Calu3 (cell line): ENCODE measurements at regions not wholly inside any gene's neighbourhood (a gene's known extent, or its start where the extent isn't known, plus 50 kb on each side); places are given as distances from the start of the nearest gene placed in this dataset.

Source experiments
- BruUV-seq: library from RNA; stranded (reverse); fragments of 400-500 nt; replicated peaks from 2 replicates; lab custom pipeline; 2021; lab: Mats Ljungman, UMichigan
- CTCF ChIA-PET: fragments of 300-600 bp; sonication (Branson Sonifier 250); formaldehyde crosslinking; loops from one replicate; lab custom pipeline; 2022; ENCODE audit warnings: antibody characterized with exemption; lab: Charles Lee
- DNase-seq: peaks from one replicate; pipeline ENCODE4 v3.0.0; 2022
- H3K27ac Mint-ChIP-seq: one replicate; pipeline ENCODE4 v1.8.0; 2022; ENCODE audit warnings: mixed read lengths; ENCODE audit not compliant: unreplicated experiment
- H3K27me3 Mint-ChIP-seq: one replicate; pipeline ENCODE4 v1.8.0; 2022; ENCODE audit warnings: mixed read lengths; ENCODE audit not compliant: unreplicated experiment
- H3K36me3 Mint-ChIP-seq: one replicate; pipeline ENCODE4 v1.8.0; 2022; ENCODE audit warnings: mild to moderate bottlenecking, moderate library complexity, mixed read lengths; ENCODE audit not compliant: insufficient read depth, unreplicated experiment
- H3K4me1 Mint-ChIP-seq: one replicate; pipeline ENCODE4 v1.8.0; 2022; ENCODE audit warnings: mild to moderate bottlenecking, low read depth, mixed read lengths; ENCODE audit not compliant: unreplicated experiment
- H3K4me3 Mint-ChIP-seq: one replicate; pipeline ENCODE4 v1.8.0; 2022; ENCODE audit warnings: mild to moderate bottlenecking, low read depth, moderate library complexity, mixed read lengths; ENCODE audit not compliant: unreplicated experiment
- H3K9me3 Mint-ChIP-seq: one replicate; pipeline ENCODE4 v1.8.0; 2022; ENCODE audit warnings: low read depth, mixed read lengths; ENCODE audit not compliant: unreplicated experiment
- intact Hi-C: fragments of 100-400 bp; cut with micrococcal nuclease; formaldehyde crosslinking; loops from one replicate; pipeline ENCODE4 v1.10.0; 2022; ENCODE audit not compliant: unreplicated experiment
- TF ChIP-seq, protein P1 (sequence below): fragments of 200-600 bp; IDR thresholded peaks from one replicate; pipeline ENCODE4 v1.8.0; 2022; ENCODE audit warnings: antibody characterized with exemption; ENCODE audit not compliant: unreplicated experiment

DNA sequence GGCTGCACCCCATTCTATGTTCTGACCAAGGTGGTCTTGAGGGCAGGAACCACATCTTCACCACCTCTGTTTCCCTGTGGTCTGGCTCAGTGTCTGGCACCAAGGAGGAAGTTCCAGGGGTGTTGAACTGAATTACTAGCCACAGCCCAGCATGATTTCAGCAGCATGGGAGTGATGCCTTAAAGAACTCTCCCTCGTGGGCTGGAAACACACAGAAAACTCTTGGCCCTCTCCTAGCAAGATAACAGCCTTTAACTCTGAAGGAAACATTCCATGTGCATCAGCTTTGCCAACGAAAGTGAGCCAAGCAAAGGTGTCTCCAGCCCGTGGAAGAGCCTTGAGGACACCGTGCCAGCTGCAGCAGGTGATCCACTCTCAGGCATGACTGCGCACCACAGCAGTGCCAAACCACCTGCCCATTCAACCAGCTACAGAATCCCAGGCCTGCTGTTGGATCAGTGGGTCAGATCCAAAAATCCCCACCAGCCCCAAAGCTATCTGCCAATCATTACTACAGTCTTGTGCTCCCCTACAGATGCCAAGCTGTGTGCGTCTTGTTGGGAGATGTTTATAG lies 124.8 kb downstream of the TTC32 start:
- Mint-ChIP-seq H3K4me1 (no peaks in the 10 kb centered on the region), H3K9me3 (no peaks in the 10 kb centered on the region), H3K4me3 (no peak overlapping the region), H3K27ac (no peak overlapping the region), H3K27me3 (peaks cover 83% of the 10 kb centered on the region), H3K36me3 (no peaks in the 10 kb centered on the region)
- DNase-seq = no peak
- no TSS peak for BruUV-seq
- TF ChIP-seq, protein P1, sequence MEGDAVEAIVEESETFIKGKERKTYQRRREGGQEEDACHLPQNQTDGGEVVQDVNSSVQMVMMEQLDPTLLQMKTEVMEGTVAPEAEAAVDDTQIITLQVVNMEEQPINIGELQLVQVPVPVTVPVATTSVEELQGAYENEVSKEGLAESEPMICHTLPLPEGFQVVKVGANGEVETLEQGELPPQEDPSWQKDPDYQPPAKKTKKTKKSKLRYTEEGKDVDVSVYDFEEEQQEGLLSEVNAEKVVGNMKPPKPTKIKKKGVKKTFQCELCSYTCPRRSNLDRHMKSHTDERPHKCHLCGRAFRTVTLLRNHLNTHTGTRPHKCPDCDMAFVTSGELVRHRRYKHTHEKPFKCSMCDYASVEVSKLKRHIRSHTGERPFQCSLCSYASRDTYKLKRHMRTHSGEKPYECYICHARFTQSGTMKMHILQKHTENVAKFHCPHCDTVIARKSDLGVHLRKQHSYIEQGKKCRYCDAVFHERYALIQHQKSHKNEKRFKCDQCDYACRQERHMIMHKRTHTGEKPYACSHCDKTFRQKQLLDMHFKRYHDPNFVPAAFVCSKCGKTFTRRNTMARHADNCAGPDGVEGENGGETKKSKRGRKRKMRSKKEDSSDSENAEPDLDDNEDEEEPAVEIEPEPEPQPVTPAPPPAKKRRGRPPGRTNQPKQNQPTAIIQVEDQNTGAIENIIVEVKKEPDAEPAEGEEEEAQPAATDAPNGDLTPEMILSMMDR = no peak
- CTCF ChIA-PET = no interaction called here
- intact Hi-C loops = no loop called here

GRCh38 chr2:19775838-19776237 lies 125.9 kb downstream of the TTC32 start:
- TF ChIP-seq, protein P1 = no peak
- intact Hi-C loops = no loop called here
- no peaks in the 10 kb centered on the region for H3K36me3 Mint-ChIP-seq
- no peak for DNase-seq
- H3K27ac Mint-ChIP-seq = no peak overlapping the region
- CTCF ChIA-PET = interaction anchor here (1.5 kb wide), 1 partner anchor 407 kb away, joined by 3 read pairs; no protein-coding TSS in a partner anchor
- H3K27me3 Mint-ChIP-seq = peaks cover 81% of the 10 kb centered on the region
- no peaks in the 10 kb centered on the region for H3K4me1 Mint-ChIP-seq
- no peaks in the 10 kb centered on the region for H3K9me3 Mint-ChIP-seq
- no TSS peak for BruUV-seq
- H3K4me3 Mint-ChIP-seq = no peak overlapping the region

- Mint-ChIP-seq H3K36me3 (no peaks in the 10 kb centered on the region), H3K27me3 (peaks cover 81% of the 10 kb centered on the region), H3K27ac (no peak overlapping the region), H3K9me3 (no peaks in the 10 kb centered on the region), H3K4me3 (no peak overlapping the region), H3K4me1 (no peaks in the 10 kb centered on the region)
- TF ChIP-seq, protein P1 = no peak
- CTCF ChIA-PET = interaction anchor here (1.5 kb wide), 1 partner anchor 406 kb away, joined by 3 read pairs; no protein-coding TSS in a partner anchor
- intact Hi-C loops = no loop called here
- no peak for DNase-seq
- BruUV-seq = no TSS peak
These were observed 126.5 kb downstream of the TTC32 start for GRCh38 chr2:19775315-19775714.

GRCh38 chr2:19774805-19775176 lies 127.0 kb downstream of the TTC32 start:
- intact Hi-C loops = no loop called here

More at GRCh38 chr2:19774805-19775176, 127.0 kb downstream of the TTC32 start:
- CTCF ChIA-PET = interaction anchor here (1.5 kb wide), 1 partner anchor 406 kb away, joined by 3 read pairs; no protein-coding TSS in a partner anchor
- no peaks in the 10 kb centered on the region for H3K36me3 Mint-ChIP-seq
- no peak overlapping the region for H3K4me3 Mint-ChIP-seq
- no peak for DNase-seq
- peaks cover 81% of the 10 kb centered on the region for H3K27me3 Mint-ChIP-seq
- TF ChIP-seq, protein P1 = no peak
- no TSS peak for BruUV-seq
- no peak overlapping the region for H3K27ac Mint-ChIP-seq
- H3K4me1 Mint-ChIP-seq = no peaks in the 10 kb centered on the region
- no peaks in the 10 kb centered on the region for H3K9me3 Mint-ChIP-seq
